GM13976 (cell line): ENCODE measurements at regions not wholly inside any gene's neighbourhood (a gene's known extent, or its start where the extent isn't known, plus 50 kb on each side); places are given as distances from the start of the nearest gene placed in this dataset.

Source experiments
- DNase-seq: peaks from one replicate; pipeline ENCODE4 v3.0.0; 2012; ENCODE audit warnings: low spot score
- CTCF ChIP-seq: IDR thresholded peaks from 2 replicates; pipeline ENCODE4 v1.5.1; 2012; ENCODE audit warnings: borderline replicate concordance, mild to moderate bottlenecking; ENCODE audit not compliant: insufficient read depth; ENCODE audit errors: extremely low read depth, missing control alignments, control extremely low read depth
- in situ Hi-C: fragments of 300-500 bp; cut with MboI; formaldehyde crosslinking; loops from one replicate; pipeline ENCODE4 v1.12.0; 2022; ENCODE audit warnings: low sequenced_read_pairs, mixed read lengths, inconsistent platforms; ENCODE audit not compliant: unreplicated experiment

GRCh38 chr10:2915412-2915811 lies 151.9 kb upstream of the PFKP start:
- no peak for DNase-seq
- in situ Hi-C loops = no loop called here
- TF ChIP-seq CTCF = no peak

GRCh38 chr10:2914741-2915140 lies 152.6 kb upstream of the PFKP start:
- in situ Hi-C loops = no loop called here
- DNase-seq = no peak
- no peak for TF ChIP-seq CTCF

GRCh38 chr10:2913474-2913873 lies 153.9 kb upstream of the PFKP start:
- no peak for TF ChIP-seq CTCF
- in situ Hi-C loops = no loop called here
- no peak for DNase-seq

GRCh38 chr10:2910656-2911055 lies 156.7 kb upstream of the PFKP start:
- no peak for DNase-seq
- in situ Hi-C loops = no loop called here
- no peak for TF ChIP-seq CTCF

GRCh38 chr10:2909921-2910320 lies 157.4 kb upstream of the PFKP start:
- TF ChIP-seq CTCF = no peak
- in situ Hi-C loops = no loop called here
- DNase-seq = no peak

- in situ Hi-C loops = no loop called here
- no peak for TF ChIP-seq CTCF
- no peak for DNase-seq
These were observed 158.3 kb upstream of the PFKP start for GRCh38 chr10:2908851-2909630.
